Vagina (tissue), 2 donors: ENCODE measurements at regions not wholly inside any gene's neighbourhood (a gene's known extent, or its start where the extent isn't known, plus 50 kb on each side); places are given as distances from the start of the nearest gene placed in this dataset.

Experiments
- DNase-seq, 2 donors: peaks; one replicate each; pipeline ENCODE4 v3.0.0-alpha.2; 2017; ENCODE audit errors: extremely low spot score in 2 of 2
- H3K27ac ChIP-seq: fragments of 200-600 bp; sonication (generic); one replicate; pipeline ENCODE4 v1.5.1; 2019
- H3K27me3 ChIP-seq: fragments of 200-600 bp; sonication (generic); one replicate; pipeline ENCODE4 v1.5.1; 2019
- H3K36me3 ChIP-seq, 2 donors: fragments of 200-600 bp; sonication (generic); one replicate each; pipeline ENCODE4 v1.5.1; 2017 to 2019
- H3K4me1 ChIP-seq: fragments of 200-600 bp; sonication (generic); one replicate; pipeline ENCODE4 v1.5.1; 2019
- H3K4me3 ChIP-seq, 2 donors: fragments of 200-600 bp; sonication (generic); 1 replicate in 1 of 2; 2 replicates in 1 of 2; pipeline ENCODE4 v1.5.1; 2016 to 2019
- H3K9me3 ChIP-seq: fragments of 200-600 bp; sonication (generic); one replicate; pipeline ENCODE4 v1.5.1; 2019
- POLR2A ChIP-seq, 2 donors: fragments of 450-650 bp; IDR thresholded peaks; one replicate each; pipeline ENCODE4 v1.6.1; 2017; ENCODE audit warnings: antibody characterized with exemption in 2 of 2, mild to moderate bottlenecking in 2 of 2, moderate library complexity in 2 of 2
- POLR2AphosphoS5 ChIP-seq, 2 donors: sonication (generic); formaldehyde crosslinking; IDR thresholded peaks; one replicate each; pipeline ENCODE4 v1.9.0; 2017; ENCODE audit warnings: antibody characterized with exemption in 2 of 2, mild to moderate bottlenecking in 2 of 2, low read depth in 1 of 2; ENCODE audit not compliant: insufficient read depth in 1 of 2
- intact Hi-C: fragments of 100-400 bp; cut with DNase I; formaldehyde crosslinking; loops from one replicate; pipeline ENCODE4 v1.15.1; 2023
- TF ChIP-seq, protein P1 (sequence below), 3 experiments: fragments of 450-650 bp in 2 of 3; fragments of 200-600 bp in 1 of 3; sonication (generic) in 1 of 3; IDR thresholded peaks; one replicate each; pipeline ENCODE4 v1.5.1; 2017 to 2019; ENCODE audit warnings: antibody characterized with exemption in 3 of 3, mild to moderate bottlenecking in 2 of 3, moderate library complexity in 2 of 3

DNA sequence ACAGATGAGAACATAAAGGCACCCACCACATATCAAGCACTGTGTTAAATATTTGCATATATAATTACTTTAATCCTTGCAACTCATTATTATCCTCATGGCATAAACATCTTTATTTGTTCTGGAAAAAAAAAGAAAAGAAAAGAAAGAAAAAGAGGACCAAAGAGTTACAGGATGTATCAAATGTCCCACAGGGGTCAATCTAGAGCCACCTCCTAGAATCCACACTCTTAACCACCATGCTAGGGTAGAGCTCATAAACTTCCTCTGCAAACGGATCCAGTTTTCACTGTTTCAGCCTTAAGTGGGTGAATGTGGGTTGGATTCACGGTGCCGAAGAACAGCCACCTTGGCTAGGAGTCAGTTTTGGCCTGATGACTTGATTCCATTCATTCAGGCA is 171.1 kb upstream of the PPARGC1A start:
- no peak for TF ChIP-seq POLR2AphosphoS5 (IDR thresholded peaks at IDR 0.05; ENCODE audit: insufficient read depth in 1 of 2, low read depth in 1 of 2)
- TF ChIP-seq, protein P1, sequence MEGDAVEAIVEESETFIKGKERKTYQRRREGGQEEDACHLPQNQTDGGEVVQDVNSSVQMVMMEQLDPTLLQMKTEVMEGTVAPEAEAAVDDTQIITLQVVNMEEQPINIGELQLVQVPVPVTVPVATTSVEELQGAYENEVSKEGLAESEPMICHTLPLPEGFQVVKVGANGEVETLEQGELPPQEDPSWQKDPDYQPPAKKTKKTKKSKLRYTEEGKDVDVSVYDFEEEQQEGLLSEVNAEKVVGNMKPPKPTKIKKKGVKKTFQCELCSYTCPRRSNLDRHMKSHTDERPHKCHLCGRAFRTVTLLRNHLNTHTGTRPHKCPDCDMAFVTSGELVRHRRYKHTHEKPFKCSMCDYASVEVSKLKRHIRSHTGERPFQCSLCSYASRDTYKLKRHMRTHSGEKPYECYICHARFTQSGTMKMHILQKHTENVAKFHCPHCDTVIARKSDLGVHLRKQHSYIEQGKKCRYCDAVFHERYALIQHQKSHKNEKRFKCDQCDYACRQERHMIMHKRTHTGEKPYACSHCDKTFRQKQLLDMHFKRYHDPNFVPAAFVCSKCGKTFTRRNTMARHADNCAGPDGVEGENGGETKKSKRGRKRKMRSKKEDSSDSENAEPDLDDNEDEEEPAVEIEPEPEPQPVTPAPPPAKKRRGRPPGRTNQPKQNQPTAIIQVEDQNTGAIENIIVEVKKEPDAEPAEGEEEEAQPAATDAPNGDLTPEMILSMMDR (IDR thresholded peaks at IDR 0.05): no peak
- no peak for TF ChIP-seq POLR2A (IDR thresholded peaks at IDR 0.05)
- Histone ChIP-seq H3K4me3 (no peak overlapping the region), H3K27ac (no peak overlapping the region), H3K4me1 (no peaks in the 10 kb centered on the region), H3K9me3 (no peaks in the 10 kb centered on the region), H3K36me3 (no peaks in the 10 kb centered on the region), H3K27me3 (no peaks in the 10 kb centered on the region)
- no peak for DNase-seq
- intact Hi-C loops: no loop called here

DNA sequence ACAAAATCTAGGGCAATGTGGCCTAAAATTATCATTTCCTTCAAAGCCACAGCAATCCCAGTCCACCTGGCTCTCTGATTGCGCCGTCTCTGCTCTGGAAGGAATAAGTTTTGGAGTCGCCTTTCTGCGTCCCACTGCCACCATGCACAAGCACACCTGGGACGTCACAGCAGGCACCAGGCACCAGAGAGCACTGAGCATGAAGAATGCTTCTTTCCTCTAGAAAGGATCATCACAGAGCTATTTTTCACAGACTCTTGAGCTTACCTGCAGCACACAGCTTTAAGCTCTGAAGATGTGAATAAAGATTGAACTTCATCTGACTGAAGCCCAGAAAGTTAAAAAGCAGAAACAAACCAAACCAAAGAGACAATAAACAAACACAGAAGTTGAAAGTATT is 170.0 kb upstream of the PPARGC1A start:
- no peaks in the 10 kb centered on the region for H3K9me3 ChIP-seq
- no peaks in the 10 kb centered on the region for H3K36me3 ChIP-seq
- DNase-seq: no peak
- intact Hi-C loops: no loop called here
- TF ChIP-seq, protein P1 (IDR thresholded peaks at IDR 0.05): no peak
- TF ChIP-seq POLR2A (IDR thresholded peaks at IDR 0.05): no peak
- no peak overlapping the region for H3K27ac ChIP-seq
- no peak overlapping the region for H3K4me3 ChIP-seq
- H3K4me1 ChIP-seq: no peaks in the 10 kb centered on the region
- H3K27me3 ChIP-seq: no peaks in the 10 kb centered on the region

DNA sequence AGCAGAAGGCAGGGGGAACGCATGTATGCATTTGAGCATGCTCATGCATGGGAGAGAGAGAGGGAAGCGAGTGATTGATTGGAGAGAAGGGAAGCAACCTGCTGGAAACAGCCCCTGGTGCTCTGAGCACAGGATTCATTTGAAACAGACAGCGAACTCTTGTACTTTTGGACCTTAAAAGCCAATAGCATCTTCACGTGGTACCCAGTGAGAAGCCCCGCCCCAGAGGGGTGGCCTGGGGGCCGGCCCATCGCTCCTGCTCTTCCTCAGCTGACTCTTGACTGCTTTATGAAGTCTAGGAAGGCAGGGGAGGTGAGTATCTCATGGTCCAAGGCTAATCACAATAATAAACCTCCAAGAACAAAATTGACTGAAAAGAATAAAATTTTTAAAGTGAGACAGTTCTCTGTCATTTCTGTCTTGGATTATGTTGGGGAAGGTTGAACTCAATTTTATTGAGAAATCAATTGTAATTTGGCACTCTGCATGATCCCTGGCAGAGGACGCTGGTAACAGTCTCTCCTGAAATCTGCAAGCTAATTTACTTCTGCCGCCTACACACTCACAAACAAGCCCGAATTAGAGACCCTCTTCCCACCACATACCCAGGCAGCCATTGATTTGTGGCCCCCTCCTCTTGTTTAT is 168.2 kb upstream of the PPARGC1A start:
- no peaks in the 10 kb centered on the region for H3K9me3 ChIP-seq
- H3K27ac ChIP-seq: no peak overlapping the region
- TF ChIP-seq POLR2A (IDR thresholded peaks at IDR 0.05) (no peak), POLR2AphosphoS5 (IDR thresholded peaks at IDR 0.05; ENCODE audit: insufficient read depth in 1 of 2, low read depth in 1 of 2) (no peak)
- TF ChIP-seq, protein P1 (IDR thresholded peaks at IDR 0.05): no peak
- no peaks in the 10 kb centered on the region for H3K36me3 ChIP-seq
- no peaks in the 10 kb centered on the region for H3K4me1 ChIP-seq
- no peak overlapping the region for H3K4me3 ChIP-seq
- intact Hi-C loops: no loop called here
- DNase-seq: no peak
- H3K27me3 ChIP-seq: no peaks in the 10 kb centered on the region

DNA sequence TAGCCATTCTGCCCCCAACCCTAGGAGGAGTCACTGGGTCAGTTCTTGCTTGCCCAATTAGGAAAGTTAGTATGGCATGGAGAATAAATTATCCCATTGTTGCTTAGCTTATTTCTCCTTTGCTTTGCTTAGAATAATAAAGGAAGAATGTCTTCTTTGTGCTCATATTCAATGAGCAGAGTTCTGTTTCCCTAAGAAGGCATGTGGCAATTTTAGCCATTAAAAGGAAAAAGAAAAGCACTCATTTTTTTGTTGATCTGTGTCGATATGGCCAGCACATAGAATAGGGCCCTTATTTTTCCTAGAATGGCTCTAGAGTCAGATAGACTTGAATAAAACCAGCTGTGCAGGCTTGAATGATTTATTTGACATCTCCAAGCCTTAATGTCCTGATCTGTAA is 166.4 kb upstream of the PPARGC1A start:
- Histone ChIP-seq H3K36me3 (no peaks in the 10 kb centered on the region), H3K9me3 (no peaks in the 10 kb centered on the region), H3K27me3 (no peaks in the 10 kb centered on the region), H3K27ac (no peak overlapping the region), H3K4me1 (no peaks in the 10 kb centered on the region), H3K4me3 (no peak overlapping the region)
- no peak for DNase-seq
- intact Hi-C loops: no loop called here
- TF ChIP-seq POLR2AphosphoS5 (IDR thresholded peaks at IDR 0.05; ENCODE audit: insufficient read depth in 1 of 2, low read depth in 1 of 2) (no peak), POLR2A (IDR thresholded peaks at IDR 0.05) (no peak)
- TF ChIP-seq, protein P1 (IDR thresholded peaks at IDR 0.05): no peak

DNA sequence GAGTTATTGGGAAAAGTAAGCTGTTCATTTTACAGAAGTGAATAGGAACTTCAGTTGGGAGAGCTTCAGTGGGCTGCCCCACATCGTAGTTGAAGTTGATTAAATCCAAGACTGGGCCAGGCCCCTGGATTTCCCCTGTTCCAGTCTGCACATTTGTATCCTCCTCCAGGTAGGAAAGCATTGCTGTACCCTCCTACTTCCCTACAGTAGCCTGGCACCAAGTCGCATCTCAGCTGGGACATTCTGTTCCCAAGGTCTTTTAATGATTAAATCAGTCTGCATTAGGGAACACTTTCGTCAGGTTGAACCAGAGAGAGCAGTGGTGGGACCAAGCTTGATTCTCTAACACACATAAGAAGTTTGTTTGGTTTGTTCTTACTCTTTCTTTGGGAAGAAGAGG is 165.8 kb upstream of the PPARGC1A start:
- Histone ChIP-seq H3K27me3 (no peaks in the 10 kb centered on the region), H3K4me3 (no peak overlapping the region), H3K27ac (no peak overlapping the region), H3K36me3 (no peaks in the 10 kb centered on the region), H3K4me1 (no peaks in the 10 kb centered on the region), H3K9me3 (no peaks in the 10 kb centered on the region)
- DNase-seq: no peak
- TF ChIP-seq POLR2AphosphoS5 (IDR thresholded peaks at IDR 0.05; ENCODE audit: insufficient read depth in 1 of 2, low read depth in 1 of 2) (no peak), POLR2A (IDR thresholded peaks at IDR 0.05) (no peak)
- TF ChIP-seq, protein P1 (IDR thresholded peaks at IDR 0.05): no peak
- intact Hi-C loops: no loop called here
